Liver (tissue), 8 donors: ENCODE measurements at regions not wholly inside any gene's neighbourhood (a gene's known extent, or its start where the extent isn't known, plus 50 kb on each side); places are given as distances from the start of the nearest gene placed in this dataset.

Source experiments
- DNase-seq: peaks from one replicate; pipeline ENCODE4 v3.0.0-alpha.2; 2017; ENCODE audit warnings: low spot score
- H3K27ac ChIP-seq, 2 donors: one replicate each; pipeline ENCODE4 v1.7.0; 2013; ENCODE audit warnings: inconsistent platforms in 2 of 2, low read length in 2 of 2, control low read depth in 1 of 2, low read depth in 1 of 2, mild to moderate bottlenecking in 1 of 2
- H3K27me3 ChIP-seq, 4 donors: one replicate each; pipeline versions ENCODE4 v1.6.1 to v1.7.0; 2013; ENCODE audit warnings: low read length in 3 of 4, inconsistent platforms in 1 of 4, mild to moderate bottlenecking in 1 of 4, moderate library complexity in 1 of 4; ENCODE audit not compliant: control insufficient read depth in 4 of 4, insufficient read depth in 4 of 4
- H3K36me3 ChIP-seq, 4 donors: one replicate each; pipeline versions ENCODE4 v1.6.1 to v1.7.0; 2013; ENCODE audit warnings: low read length in 3 of 4, mild to moderate bottlenecking in 3 of 4, low read depth in 1 of 4, moderate library complexity in 1 of 4; ENCODE audit not compliant: control insufficient read depth in 4 of 4, insufficient read depth in 3 of 4
- H3K4me1 ChIP-seq, 4 donors: one replicate each; pipeline versions ENCODE4 v1.6.1 to v1.7.0; 2013; ENCODE audit warnings: low read length in 3 of 4, mild to moderate bottlenecking in 3 of 4, moderate library complexity in 1 of 4; ENCODE audit not compliant: control insufficient read depth in 4 of 4, insufficient read depth in 4 of 4
- H3K4me3 ChIP-seq, 3 donors: one replicate each; pipeline versions ENCODE4 v1.6.1 to v1.7.0; 2013; ENCODE audit warnings: low read length in 3 of 3, control low read depth in 1 of 3, low read depth in 1 of 3, mild to moderate bottlenecking in 1 of 3
- H3K9ac ChIP-seq, 2 donors: one replicate each; pipeline ENCODE4 v1.7.0; 2013; ENCODE audit warnings: low read length in 2 of 2, mild to moderate bottlenecking in 2 of 2, moderate library complexity in 2 of 2, control low read depth in 1 of 2, low read depth in 1 of 2
- H3K9me3 ChIP-seq, 4 donors: one replicate each; pipeline versions ENCODE4 v1.6.1 to v1.7.0; 2013; ENCODE audit warnings: low read length in 3 of 4; ENCODE audit not compliant: control insufficient read depth in 4 of 4
- ATF3 ChIP-seq: IDR thresholded peaks from 2 replicates; pipeline ENCODE4 v1.6.1; 2016; ENCODE audit warnings: antibody characterized with exemption
- EGR1 ChIP-seq, 2 donors: IDR thresholded peaks; 2 replicates each; pipeline ENCODE4 v1.6.1; 2016 to 2018; ENCODE audit warnings: antibody characterized with exemption in 2 of 2, low read depth in 2 of 2
- FOXA1 ChIP-seq: IDR thresholded peaks from 2 replicates; pipeline ENCODE4 v1.6.1; 2016; ENCODE audit warnings: antibody characterized with exemption
- FOXA2 ChIP-seq: IDR thresholded peaks from 2 replicates; pipeline ENCODE4 v1.6.1; 2016; ENCODE audit warnings: antibody characterized with exemption
- GABPA ChIP-seq, 2 donors: IDR thresholded peaks in 1 of 2; conservative IDR thresholded peaks in 1 of 2; 2 replicates each; pipeline ENCODE4 v1.6.1; 2016; ENCODE audit warnings: antibody characterized with exemption in 2 of 2, mild to moderate bottlenecking in 1 of 2, moderate library complexity in 1 of 2
- HNF4A ChIP-seq, 2 donors: conservative IDR thresholded peaks; 2 replicates each; pipeline ENCODE4 v1.6.1; 2016; ENCODE audit warnings: antibody characterized with exemption in 2 of 2, mild to moderate bottlenecking in 2 of 2
- HNF4G ChIP-seq: IDR thresholded peaks from 2 replicates; pipeline ENCODE4 v1.6.1; 2016; ENCODE audit warnings: antibody characterized with exemption
- JUND ChIP-seq, 2 donors: IDR thresholded peaks; 2 replicates each; pipeline ENCODE4 v1.6.1; 2016; ENCODE audit warnings: antibody characterized with exemption in 2 of 2
- MAX ChIP-seq: IDR thresholded peaks from 2 replicates; pipeline ENCODE4 v1.6.1; 2016; ENCODE audit warnings: antibody characterized with exemption
- NR2F2 ChIP-seq: IDR thresholded peaks from 2 replicates; pipeline ENCODE4 v1.6.1; 2016; ENCODE audit warnings: antibody characterized with exemption
- RAD21 ChIP-seq, 2 donors: IDR thresholded peaks; 2 replicates each; pipeline ENCODE4 v1.6.1; 2016; ENCODE audit warnings: antibody characterized with exemption in 2 of 2, mild to moderate bottlenecking in 2 of 2
- REST ChIP-seq: IDR thresholded peaks from 2 replicates; pipeline ENCODE4 v1.6.1; 2016; ENCODE audit warnings: antibody characterized with exemption, mild to moderate bottlenecking
- RXRA ChIP-seq, 2 donors: IDR thresholded peaks; 2 replicates each; pipeline ENCODE4 v1.6.1; 2017 to 2018; ENCODE audit warnings: antibody characterized with exemption in 2 of 2, mild to moderate bottlenecking in 1 of 2
- TAF1 ChIP-seq: conservative IDR thresholded peaks from 2 replicates; pipeline ENCODE4 v1.6.1; 2016; ENCODE audit warnings: antibody characterized with exemption, mild to moderate bottlenecking
- YY1 ChIP-seq: IDR thresholded peaks from 2 replicates; pipeline ENCODE4 v1.6.1; 2016; ENCODE audit warnings: antibody characterized with exemption, mild to moderate bottlenecking
- WGBS: extraction: QIAGEN DNeasy Blood & Tissue Kit; methylation state at CpG from one replicate; pipeline ENCODE4 v1.1.7; 2013; 5-methylcytosine and 5-hydroxymethylcytosine counted together
- TF ChIP-seq, protein P1 (sequence below): fragments of 150-350 bp; IDR thresholded peaks from 2 replicates; pipeline ENCODE4 v1.5.1; 2017; ENCODE audit warnings: improper control_type of control experiment, low read depth, low read length; ENCODE audit not compliant: missing input control
- TF ChIP-seq, protein P2 (sequence below): IDR thresholded peaks from 2 replicates; pipeline ENCODE4 v1.6.1; 2016; ENCODE audit warnings: antibody characterized with exemption
- donor health status: healthy.
- donor health status: healthy.
- donor health status: healthy.
- donor health status: healthy.
- donor health status: healthy.

- H3K27ac ChIP-seq = no peak overlapping the region
- DNase-seq = no peak
- no peak overlapping the region for H3K4me3 ChIP-seq
- no peaks in the 10 kb centered on the region for H3K9me3 ChIP-seq
- no peak overlapping the region for H3K9ac ChIP-seq
- H3K36me3 ChIP-seq = no peaks in the 10 kb centered on the region
- H3K27me3 ChIP-seq = no peaks in the 10 kb centered on the region
- H3K4me1 ChIP-seq = peaks cover 0 to 17% (median 3%) of the 10 kb centered on the region in 4 donors
- 65% methylated on average over 9 of the region's 9 CpGs for WGBS
- TF ChIP-seq, protein P1, sequence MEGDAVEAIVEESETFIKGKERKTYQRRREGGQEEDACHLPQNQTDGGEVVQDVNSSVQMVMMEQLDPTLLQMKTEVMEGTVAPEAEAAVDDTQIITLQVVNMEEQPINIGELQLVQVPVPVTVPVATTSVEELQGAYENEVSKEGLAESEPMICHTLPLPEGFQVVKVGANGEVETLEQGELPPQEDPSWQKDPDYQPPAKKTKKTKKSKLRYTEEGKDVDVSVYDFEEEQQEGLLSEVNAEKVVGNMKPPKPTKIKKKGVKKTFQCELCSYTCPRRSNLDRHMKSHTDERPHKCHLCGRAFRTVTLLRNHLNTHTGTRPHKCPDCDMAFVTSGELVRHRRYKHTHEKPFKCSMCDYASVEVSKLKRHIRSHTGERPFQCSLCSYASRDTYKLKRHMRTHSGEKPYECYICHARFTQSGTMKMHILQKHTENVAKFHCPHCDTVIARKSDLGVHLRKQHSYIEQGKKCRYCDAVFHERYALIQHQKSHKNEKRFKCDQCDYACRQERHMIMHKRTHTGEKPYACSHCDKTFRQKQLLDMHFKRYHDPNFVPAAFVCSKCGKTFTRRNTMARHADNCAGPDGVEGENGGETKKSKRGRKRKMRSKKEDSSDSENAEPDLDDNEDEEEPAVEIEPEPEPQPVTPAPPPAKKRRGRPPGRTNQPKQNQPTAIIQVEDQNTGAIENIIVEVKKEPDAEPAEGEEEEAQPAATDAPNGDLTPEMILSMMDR = no peak
- TF ChIP-seq REST (no peak), HNF4G (no peak), RXRA (IDR thresholded peaks at IDR 0.05) (no peak), GABPA (IDR thresholded peaks at IDR 0.05 in 1 of 2, conservative IDR thresholded peaks at IDR 0.05 in 1 of 2) (no peak), FOXA1 (no peak), NR2F2 (no peak), ATF3 (no peak), JUND (IDR thresholded peaks at IDR 0.05) (no peak), FOXA2 (no peak), HNF4A (conservative IDR thresholded peaks at IDR 0.05) (no peak), YY1 (no peak), RAD21 (IDR thresholded peaks at IDR 0.05) (no peak), EGR1 (IDR thresholded peaks at IDR 0.05; ENCODE audit: low read depth in 2 of 2) (no peak), MAX (no peak), TAF1 (no peak)
- TF ChIP-seq, protein P2, sequence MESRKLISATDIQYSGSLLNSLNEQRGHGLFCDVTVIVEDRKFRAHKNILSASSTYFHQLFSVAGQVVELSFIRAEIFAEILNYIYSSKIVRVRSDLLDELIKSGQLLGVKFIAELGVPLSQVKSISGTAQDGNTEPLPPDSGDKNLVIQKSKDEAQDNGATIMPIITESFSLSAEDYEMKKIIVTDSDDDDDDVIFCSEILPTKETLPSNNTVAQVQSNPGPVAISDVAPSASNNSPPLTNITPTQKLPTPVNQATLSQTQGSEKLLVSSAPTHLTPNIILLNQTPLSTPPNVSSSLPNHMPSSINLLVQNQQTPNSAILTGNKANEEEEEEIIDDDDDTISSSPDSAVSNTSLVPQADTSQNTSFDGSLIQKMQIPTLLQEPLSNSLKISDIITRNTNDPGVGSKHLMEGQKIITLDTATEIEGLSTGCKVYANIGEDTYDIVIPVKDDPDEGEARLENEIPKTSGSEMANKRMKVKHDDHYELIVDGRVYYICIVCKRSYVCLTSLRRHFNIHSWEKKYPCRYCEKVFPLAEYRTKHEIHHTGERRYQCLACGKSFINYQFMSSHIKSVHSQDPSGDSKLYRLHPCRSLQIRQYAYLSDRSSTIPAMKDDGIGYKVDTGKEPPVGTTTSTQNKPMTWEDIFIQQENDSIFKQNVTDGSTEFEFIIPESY = no peak
Observed at GRCh38 chr16:51431517-51432241, 280.6 kb upstream of the SALL1 start.
